Activated naive CD8-positive, alpha-beta T cell treated with anti-CD3 and anti-CD28 coated beads for 36 hours (primary cell): ENCODE measurements at regions not wholly inside any gene's neighbourhood (a gene's known extent, or its start where the extent isn't known, plus 50 kb on each side); places are given as distances from the start of the nearest gene placed in this dataset.
"Not testable (repeated sequence)": the region's sequence is repeated elsewhere in the genome, so short reads cannot be mapped to it uniquely, and the experiment has no call there.

Experiments used
- DNase-seq: peaks from one replicate; pipeline ENCODE4 v3.0.0; 2021
- H3K27ac Mint-ChIP-seq: one replicate; pipeline ENCODE4 v1.8.0; 2022; ENCODE audit warnings: mild to moderate bottlenecking, moderate library complexity, mixed read lengths
- H3K27me3 Mint-ChIP-seq: one replicate; pipeline ENCODE4 v1.8.0; 2022; ENCODE audit warnings: mild to moderate bottlenecking, mixed read lengths
- H3K36me3 Mint-ChIP-seq: one replicate; pipeline ENCODE4 v1.8.0; 2021; ENCODE audit warnings: mild to moderate bottlenecking, mixed read lengths
- H3K4me1 Mint-ChIP-seq: one replicate; pipeline ENCODE4 v1.8.0; 2021; ENCODE audit warnings: mixed read lengths
- H3K4me3 Mint-ChIP-seq: one replicate; pipeline ENCODE4 v1.8.0; 2022; ENCODE audit warnings: mild to moderate bottlenecking, moderate library complexity, mixed read lengths
- H3K9me3 Mint-ChIP-seq: one replicate; pipeline ENCODE4 v1.8.0; 2022; ENCODE audit warnings: mixed read lengths

DNA sequence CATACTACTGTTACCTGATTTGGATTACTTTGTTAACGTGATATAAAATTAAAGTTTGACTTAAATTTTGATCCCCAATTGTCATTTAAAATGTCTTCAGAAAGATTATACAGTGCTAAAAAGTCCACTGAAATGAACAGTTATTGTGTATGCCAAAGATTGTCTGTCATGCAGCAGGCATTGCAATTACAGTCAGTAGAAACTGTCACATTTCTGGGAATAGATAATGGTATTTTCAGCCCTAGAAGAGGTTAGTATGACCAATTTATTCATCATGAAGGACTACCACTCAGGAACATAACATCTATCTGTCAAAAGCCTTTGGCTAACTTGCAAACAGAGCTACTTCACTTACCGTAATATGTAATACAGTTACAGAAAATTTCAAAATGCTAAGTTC, 852.5 kb upstream of the TENM4 start:
- peaks cover 2% of the 10 kb centered on the region for H3K9me3 Mint-ChIP-seq
- no peak for DNase-seq
- no peaks in the 10 kb centered on the region for H3K36me3 Mint-ChIP-seq
- no peaks in the 10 kb centered on the region for H3K27me3 Mint-ChIP-seq
- H3K27ac Mint-ChIP-seq = no peak overlapping the region
- H3K4me1 Mint-ChIP-seq = no peaks in the 10 kb centered on the region
- no peak overlapping the region for H3K4me3 Mint-ChIP-seq

DNA sequence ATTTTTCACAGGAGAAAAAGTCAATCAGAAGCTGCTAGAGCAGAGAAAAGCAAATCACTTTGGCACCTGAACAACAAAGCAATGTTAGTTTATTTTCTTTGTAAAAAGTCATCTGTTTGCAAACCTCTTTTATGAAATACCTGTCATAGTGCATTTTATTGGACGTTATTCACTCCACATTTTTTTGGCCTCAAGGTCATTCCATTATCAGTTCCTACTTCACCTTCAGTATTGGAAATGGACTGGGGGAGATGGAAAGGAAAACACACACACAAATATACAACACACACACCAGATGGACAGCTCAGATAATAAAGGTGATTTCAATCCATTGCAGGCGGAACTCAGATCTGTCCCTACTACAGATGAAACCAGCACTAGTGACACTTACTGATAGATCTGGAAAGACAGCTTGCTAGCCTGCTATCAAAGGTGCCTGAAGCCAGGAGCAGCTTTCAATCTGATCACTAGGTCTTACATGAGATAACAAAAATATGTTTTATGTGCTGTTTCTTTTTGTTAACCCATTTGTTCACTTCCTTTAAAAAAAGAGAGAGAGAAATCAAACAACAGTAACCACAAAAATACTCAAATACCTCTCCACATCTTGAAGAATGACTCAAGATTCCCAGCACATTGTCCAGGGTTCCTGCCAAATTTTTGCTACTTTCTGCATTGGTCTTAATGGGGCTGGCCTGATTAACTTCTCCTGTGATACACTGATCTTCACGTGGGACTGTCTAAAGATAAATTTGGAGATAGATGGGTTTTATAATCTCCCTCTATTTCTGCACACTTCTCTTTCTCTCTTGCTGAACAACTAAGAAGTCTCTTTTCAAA, 844.3 kb upstream of the TENM4 start:
- H3K27me3 Mint-ChIP-seq = no peaks in the 10 kb centered on the region
- H3K9me3 Mint-ChIP-seq = peaks cover 3% of the 10 kb centered on the region
- no peak overlapping the region for H3K4me3 Mint-ChIP-seq
- no peaks in the 10 kb centered on the region for H3K36me3 Mint-ChIP-seq
- no peak for DNase-seq
- no peak overlapping the region for H3K27ac Mint-ChIP-seq
- H3K4me1 Mint-ChIP-seq = no peaks in the 10 kb centered on the region

DNA sequence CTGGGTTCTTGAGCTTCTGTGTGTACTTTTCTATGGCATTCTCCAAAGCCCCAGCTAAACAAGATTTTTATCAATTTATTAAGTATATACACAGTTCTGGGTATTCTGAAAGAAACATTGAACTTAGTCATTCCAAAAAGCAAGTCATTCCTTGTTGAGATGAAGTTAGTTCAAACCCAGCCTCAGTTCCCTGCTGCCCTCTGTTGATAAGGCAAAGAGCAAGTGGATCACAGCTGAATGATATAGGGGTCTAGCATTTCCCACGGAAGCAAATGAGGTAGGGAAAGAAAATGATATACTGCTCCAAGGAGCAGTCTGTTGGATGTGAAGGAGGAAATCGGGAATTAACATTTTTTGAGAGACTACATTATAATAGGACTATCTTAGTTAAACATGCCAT, 841.8 kb upstream of the TENM4 start:
- Mint-ChIP-seq H3K36me3 (no peaks in the 10 kb centered on the region), H3K4me3 (no peak overlapping the region), H3K27ac (no peak overlapping the region), H3K27me3 (no peaks in the 10 kb centered on the region), H3K9me3 (peaks cover 3% of the 10 kb centered on the region), H3K4me1 (no peaks in the 10 kb centered on the region)
- DNase-seq = no peak

DNA sequence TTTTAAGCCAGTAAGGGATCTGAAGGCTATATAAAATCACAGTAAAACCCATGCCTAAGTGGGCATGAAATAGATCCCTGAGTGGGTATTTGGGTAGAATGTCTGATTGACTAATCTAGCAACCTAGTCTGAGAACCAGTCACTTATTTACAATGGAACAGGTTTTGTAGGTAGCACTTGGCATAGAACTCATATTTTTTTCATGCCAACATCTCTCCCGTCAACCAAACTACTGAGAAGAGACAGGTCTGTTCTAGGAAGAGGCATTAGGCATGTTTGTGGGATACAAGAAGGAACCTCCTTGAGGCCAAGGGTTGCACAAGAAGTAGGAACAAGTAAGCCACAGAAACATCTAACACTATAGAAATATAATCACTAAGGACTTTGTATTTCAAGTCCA, 840.4 kb upstream of the TENM4 start:
- Mint-ChIP-seq H3K27me3 (no peaks in the 10 kb centered on the region), H3K36me3 (no peaks in the 10 kb centered on the region), H3K9me3 (peaks cover 3% of the 10 kb centered on the region), H3K4me3 (no peak overlapping the region), H3K4me1 (no peaks in the 10 kb centered on the region), H3K27ac (no peak overlapping the region)
- no peak for DNase-seq

DNA sequence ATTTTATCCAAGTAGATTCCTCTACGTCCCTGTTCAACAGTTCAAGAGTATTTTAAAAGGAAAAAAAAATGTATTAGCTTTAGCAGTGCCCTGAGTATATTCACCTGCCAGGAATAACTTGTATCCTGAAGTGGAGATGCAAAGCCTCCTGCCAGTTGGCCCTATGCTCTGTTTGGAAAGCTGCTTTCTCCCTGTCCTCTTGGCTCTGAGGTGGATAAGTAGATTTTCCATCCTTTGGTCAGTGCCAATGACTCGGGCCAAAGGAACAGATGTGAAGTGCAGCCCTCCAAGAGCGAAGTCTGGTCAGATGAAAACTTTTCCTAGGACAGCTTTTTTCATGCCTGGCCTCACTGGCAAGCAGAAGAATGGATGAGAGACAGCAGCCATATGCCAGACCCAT, 839.9 kb upstream of the TENM4 start:
- Mint-ChIP-seq H3K4me3 (no peak overlapping the region), H3K4me1 (no peaks in the 10 kb centered on the region), H3K27me3 (no peaks in the 10 kb centered on the region), H3K27ac (no peak overlapping the region), H3K36me3 (no peaks in the 10 kb centered on the region), H3K9me3 (peaks cover 3% of the 10 kb centered on the region)
- no peak for DNase-seq

DNA sequence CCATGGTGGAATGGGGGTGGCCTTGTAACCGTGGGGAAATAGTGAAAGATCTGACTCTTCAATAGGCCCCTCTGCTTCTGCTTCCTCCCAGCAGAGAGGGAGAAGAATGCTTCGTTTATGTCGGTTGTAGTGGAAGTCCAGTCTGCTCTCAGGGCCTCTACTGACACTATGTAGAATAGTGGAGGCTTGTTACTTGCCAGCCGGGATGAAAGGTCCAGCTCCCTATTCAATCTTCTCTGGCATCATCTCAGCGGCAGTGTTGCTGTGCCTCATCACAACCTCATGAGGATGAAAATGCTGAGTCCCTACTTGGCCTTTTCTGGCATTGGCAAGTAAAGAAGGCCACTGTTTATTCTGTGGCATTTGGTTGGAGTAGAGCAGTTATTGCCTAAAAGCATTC, 820.9 kb upstream of the TENM4 start:
- Mint-ChIP-seq H3K4me1 (no peaks in the 10 kb centered on the region), H3K27me3 (no peaks in the 10 kb centered on the region), H3K27ac (no peak overlapping the region), H3K36me3 (no peaks in the 10 kb centered on the region), H3K4me3 (no peak overlapping the region), H3K9me3 (peaks cover 6% of the 10 kb centered on the region)
- DNase-seq = no peak

DNA sequence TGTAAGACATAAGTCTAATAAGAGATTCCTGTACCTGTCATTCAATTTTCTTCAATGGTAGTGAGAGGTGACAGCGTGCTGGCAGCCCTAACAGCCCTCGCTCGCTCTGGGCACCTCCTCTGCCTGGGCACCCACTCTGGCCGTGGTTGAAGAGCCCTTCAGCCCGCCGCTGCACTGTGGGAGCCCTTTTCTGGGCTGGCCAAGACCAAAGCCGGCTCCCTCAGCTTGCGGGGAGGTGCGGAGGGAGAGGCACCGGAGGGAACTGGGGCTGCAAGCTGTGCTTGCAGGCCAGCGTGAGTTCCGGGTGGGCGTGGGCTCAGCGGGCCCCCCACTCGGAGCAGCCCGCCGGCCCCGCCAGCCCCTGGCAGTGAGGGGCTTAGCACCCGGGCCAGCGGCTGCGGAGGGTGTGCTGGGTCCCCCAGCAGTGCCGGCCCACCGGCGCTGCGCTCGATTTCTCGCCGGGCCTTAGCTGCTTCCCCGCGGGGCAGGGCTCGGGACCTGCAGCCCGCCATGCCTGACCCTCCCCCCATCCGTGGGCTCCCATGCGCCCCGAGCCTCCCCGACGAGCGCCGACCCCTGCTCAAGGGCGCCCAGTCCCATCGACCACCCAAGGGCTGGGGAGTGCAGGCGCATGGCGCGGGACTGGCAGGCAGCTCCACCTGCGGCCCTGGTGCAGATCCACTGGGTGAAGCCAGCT, 816.6 kb upstream of the TENM4 start:
- H3K4me1 Mint-ChIP-seq, H3K4me3 Mint-ChIP-seq, H3K9me3 Mint-ChIP-seq, H3K27me3 Mint-ChIP-seq, DNase-seq, H3K27ac Mint-ChIP-seq, H3K36me3 Mint-ChIP-seq: not testable (repeated sequence)

DNA sequence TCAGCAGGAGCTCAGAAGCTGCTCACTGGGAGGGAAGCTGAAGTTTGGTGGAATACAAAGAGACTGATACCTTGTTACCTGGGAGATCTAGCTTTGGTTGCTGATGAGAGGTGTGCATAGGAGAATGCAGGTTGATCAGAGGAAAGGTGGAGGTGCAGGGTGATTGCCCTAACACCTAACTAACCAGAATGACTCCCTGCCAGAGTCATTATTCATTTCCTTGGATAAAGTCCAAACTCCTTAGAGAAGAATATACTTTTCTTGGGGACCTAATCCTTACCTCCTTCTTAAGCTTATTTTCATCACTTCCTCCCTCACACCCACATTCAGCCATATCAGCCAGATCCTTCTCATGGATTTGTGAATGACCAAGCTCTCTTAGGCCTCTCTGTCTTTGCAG, 814.2 kb upstream of the TENM4 start:
- peaks cover 2% of the 10 kb centered on the region for H3K9me3 Mint-ChIP-seq
- H3K27me3 Mint-ChIP-seq = no peaks in the 10 kb centered on the region
- H3K4me1 Mint-ChIP-seq = no peaks in the 10 kb centered on the region
- H3K27ac Mint-ChIP-seq = no peak overlapping the region
- H3K4me3 Mint-ChIP-seq = no peak overlapping the region
- no peaks in the 10 kb centered on the region for H3K36me3 Mint-ChIP-seq
- no peak for DNase-seq

DNA sequence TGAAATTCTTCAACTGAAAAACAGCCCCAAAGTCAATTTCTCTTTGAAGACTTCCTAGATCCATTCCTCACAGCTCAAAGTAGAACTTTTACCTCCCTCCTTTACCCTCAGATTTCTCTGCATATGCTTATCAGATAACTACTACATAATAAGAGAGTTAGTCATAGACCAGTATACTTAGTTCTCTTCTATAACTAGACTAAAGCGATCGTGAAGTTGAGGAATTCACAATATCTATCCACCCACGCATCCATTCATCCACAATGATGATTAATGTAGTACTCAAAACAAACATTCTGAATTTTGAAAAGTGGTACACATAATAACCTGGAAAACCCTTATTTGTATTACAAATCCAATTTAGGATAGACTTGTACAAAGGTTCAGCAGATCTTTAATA, 800.9 kb upstream of the TENM4 start:
- H3K4me1 Mint-ChIP-seq = no peaks in the 10 kb centered on the region
- no peak overlapping the region for H3K27ac Mint-ChIP-seq
- H3K4me3 Mint-ChIP-seq = no peak overlapping the region
- peaks cover 13% of the 10 kb centered on the region for H3K9me3 Mint-ChIP-seq
- H3K36me3 Mint-ChIP-seq = no peaks in the 10 kb centered on the region
- no peaks in the 10 kb centered on the region for H3K27me3 Mint-ChIP-seq
- no peak for DNase-seq

DNA sequence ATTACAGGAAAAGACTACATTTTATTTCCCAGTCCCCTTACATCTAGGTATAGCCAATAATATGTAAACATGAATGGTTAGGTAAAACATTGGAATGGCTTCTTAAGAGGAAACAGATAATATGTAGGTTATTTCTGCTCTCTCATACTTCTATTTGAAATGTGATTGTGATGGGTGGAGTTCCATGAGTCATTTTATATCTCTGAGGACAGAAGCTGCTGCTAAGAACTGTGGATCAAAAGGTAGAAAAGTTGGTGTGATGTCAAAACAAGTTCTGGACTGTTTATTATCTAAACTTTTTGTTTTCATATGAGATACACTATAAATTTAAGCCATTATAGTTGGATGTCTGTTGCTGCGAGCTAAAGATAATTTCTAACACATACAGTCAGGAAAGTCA, 799.4 kb upstream of the TENM4 start:
- no peak overlapping the region for H3K27ac Mint-ChIP-seq
- H3K4me1 Mint-ChIP-seq = no peaks in the 10 kb centered on the region
- H3K9me3 Mint-ChIP-seq = peaks cover 7% of the 10 kb centered on the region
- H3K27me3 Mint-ChIP-seq = no peaks in the 10 kb centered on the region
- H3K36me3 Mint-ChIP-seq = no peaks in the 10 kb centered on the region
- no peak for DNase-seq
- H3K4me3 Mint-ChIP-seq = no peak overlapping the region

DNA sequence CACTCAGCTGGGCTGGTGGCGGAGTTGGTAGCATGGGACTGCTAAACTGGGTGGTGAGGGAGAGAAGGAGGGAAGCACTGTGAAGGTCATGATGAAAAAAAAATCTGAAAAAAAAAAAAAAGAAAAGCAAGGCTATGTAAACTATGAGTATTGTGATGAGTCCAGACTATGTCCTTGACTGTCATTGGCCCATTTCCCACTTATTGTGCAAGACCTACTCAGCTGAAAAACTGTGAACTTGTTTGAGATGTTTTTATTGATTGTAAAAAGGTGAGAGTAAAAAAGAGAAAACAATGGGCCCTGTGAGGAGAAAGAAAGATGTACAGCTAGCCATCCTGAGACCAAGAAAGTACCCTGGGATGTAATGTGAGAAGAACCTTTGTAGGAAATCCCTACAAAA, 798.4 kb upstream of the TENM4 start:
- H3K4me1 Mint-ChIP-seq = no peaks in the 10 kb centered on the region
- no peaks in the 10 kb centered on the region for H3K36me3 Mint-ChIP-seq
- no peak overlapping the region for H3K4me3 Mint-ChIP-seq
- no peaks in the 10 kb centered on the region for H3K27me3 Mint-ChIP-seq
- H3K9me3 Mint-ChIP-seq = peaks cover 13% of the 10 kb centered on the region
- no peak for DNase-seq
- no peak overlapping the region for H3K27ac Mint-ChIP-seq

DNA sequence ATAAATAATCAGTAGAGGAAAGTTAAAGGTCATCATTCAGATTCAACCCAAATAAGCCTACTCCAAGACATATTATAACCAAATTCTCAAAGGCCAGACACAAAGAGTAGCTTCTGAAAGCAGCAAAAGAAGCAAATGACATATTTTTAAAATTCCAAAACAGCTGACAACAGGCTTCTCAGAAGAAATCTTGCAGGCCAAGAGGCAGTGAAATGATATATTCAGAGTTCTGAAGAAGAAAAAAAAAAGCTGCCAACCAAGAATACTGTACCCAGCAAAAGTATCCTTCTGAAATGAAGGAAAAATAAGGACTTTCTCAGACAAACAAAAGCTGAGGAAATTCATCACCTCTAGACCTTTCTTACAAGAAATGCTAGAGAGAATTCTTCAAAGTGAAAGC, 787.1 kb upstream of the TENM4 start:
- DNase-seq = no peak
- no peak overlapping the region for H3K27ac Mint-ChIP-seq

DNA sequence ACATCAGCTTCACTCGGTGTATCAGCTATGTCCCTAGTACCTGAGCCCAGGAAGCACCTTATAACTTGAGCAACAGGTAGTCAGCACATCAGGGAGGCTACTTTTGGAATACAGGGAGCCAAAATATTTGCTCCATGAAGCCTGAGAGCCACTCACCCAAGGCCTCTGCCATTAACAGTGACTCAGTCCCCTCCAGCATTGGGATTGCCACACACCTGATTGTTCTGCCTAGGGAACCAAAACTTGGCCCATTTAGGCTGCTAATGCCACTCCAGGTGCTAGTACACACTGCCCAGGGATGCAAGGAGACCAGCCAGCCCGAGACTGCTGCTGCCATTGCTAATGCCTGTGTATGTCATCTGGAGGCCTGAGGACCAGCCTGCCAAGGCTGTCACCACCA, 773.6 kb upstream of the TENM4 start:
- Mint-ChIP-seq H3K9me3 (peaks cover 15% of the 10 kb centered on the region), H3K36me3 (no peaks in the 10 kb centered on the region), H3K4me1 (no peaks in the 10 kb centered on the region), H3K27me3 (no peaks in the 10 kb centered on the region), H3K27ac (no peak overlapping the region), H3K4me3 (no peak overlapping the region)
- DNase-seq = no peak

More for the DNA sequence above, 787.1 kb upstream of the TENM4 start:
- Mint-ChIP-seq H3K27me3 (no peaks in the 10 kb centered on the region), H3K4me3 (no peak overlapping the region), H3K4me1 (no peaks in the 10 kb centered on the region), H3K36me3 (no peaks in the 10 kb centered on the region), H3K9me3 (peaks cover 17% of the 10 kb centered on the region)

DNA sequence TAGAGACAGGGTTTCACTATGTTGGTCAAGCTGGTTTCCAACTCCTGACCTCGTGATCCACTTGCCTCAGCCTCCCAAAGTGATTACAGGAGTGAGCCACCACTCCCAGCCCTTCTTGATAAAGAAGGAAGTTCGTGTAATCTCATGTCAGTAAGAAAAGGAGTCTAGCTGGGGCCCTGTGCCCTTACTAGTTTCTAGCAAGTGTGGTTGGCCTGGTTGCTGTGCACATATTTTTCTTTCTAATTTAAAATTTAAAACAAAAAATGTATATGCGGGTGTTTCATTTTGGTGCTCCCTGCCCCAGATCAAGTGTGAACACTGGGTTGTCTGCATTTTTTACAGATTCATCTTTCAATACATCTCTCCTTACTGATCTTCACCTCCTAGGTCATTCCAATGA, 770.8 kb upstream of the TENM4 start:
- Mint-ChIP-seq H3K27ac (no peak overlapping the region), H3K4me3 (no peak overlapping the region), H3K9me3 (peaks cover 13% of the 10 kb centered on the region), H3K27me3 (no peaks in the 10 kb centered on the region), H3K36me3 (no peaks in the 10 kb centered on the region), H3K4me1 (no peaks in the 10 kb centered on the region)
- no peak for DNase-seq

DNA sequence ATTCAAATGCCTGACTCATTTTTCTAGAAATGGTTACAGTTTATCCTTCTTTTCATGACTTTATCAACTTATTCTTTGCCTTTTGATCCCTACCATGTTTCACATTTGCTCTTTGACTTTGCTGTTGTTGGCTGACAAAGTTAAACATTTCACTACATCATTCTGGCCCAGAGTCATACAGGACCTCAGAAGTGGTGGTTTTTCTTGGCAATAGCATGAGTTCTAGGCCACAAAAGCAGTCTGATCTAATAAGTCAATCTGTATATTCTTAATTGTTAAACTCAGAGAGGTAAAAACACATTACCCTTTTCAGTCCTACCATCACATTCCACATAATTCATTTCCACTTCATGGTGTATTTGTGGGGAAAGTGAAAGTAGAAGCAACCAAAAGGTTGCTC, 763.2 kb upstream of the TENM4 start:
- Mint-ChIP-seq H3K36me3 (no peaks in the 10 kb centered on the region), H3K27me3 (no peaks in the 10 kb centered on the region), H3K9me3 (peaks cover 6% of the 10 kb centered on the region), H3K4me1 (no peaks in the 10 kb centered on the region), H3K27ac (no peak overlapping the region), H3K4me3 (no peak overlapping the region)
- no peak for DNase-seq

DNA sequence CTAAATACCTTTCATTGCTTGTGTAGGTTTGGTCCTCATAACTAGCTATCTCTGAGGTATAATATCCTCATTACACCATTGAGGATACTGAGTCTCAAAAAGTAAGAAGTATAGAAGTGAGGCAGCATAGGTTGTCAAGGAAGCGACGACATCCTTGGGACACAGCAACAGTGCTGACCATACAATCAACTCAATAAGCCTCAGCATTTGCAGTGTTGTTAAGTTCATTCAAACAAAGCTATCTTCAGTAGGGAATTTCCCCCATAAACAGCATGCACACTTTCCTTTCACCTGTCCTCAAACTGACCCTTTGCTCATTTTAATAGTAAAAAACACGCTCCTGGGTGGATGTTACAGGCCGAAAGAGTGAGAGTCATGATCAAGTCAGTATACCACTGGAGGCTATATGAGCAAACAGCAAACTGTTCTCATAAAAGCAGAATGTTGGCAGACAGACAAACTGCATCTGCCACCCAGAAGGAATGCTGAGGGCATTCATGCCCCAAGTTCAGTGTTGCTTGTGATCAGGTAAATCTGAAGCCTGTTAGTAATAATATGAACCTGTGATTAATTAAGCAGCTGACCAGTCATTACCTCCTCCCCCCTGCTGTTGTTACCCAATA, 756.2 kb upstream of the TENM4 start:
- no peak overlapping the region for H3K27ac Mint-ChIP-seq
- DNase-seq = no peak
- no peaks in the 10 kb centered on the region for H3K4me1 Mint-ChIP-seq
- no peaks in the 10 kb centered on the region for H3K36me3 Mint-ChIP-seq
- H3K27me3 Mint-ChIP-seq = no peaks in the 10 kb centered on the region
- H3K9me3 Mint-ChIP-seq = peaks cover 3% of the 10 kb centered on the region
- no peak overlapping the region for H3K4me3 Mint-ChIP-seq
